Endothelial cell of umbilical vein (primary cell): ENCODE measurements at regions not wholly inside any gene's neighbourhood (a gene's known extent, or its start where the extent isn't known, plus 50 kb on each side); places are given as distances from the start of the nearest gene placed in this dataset.

Experiments used
- BruUV-seq: library from RNA; stranded (reverse); fragments of 400-500 nt; replicated peaks from 2 replicates; lab custom pipeline; 2021; lab: Mats Ljungman, UMichigan
- CTCF ChIA-PET: fragments of 300-600, 350-600 bp; sonication (Branson Sonifier 250); formaldehyde crosslinking; loops from one replicate; lab custom pipeline; 2021; ENCODE audit warnings: antibody characterized with exemption, inconsistent platforms; lab: Charles Lee
- POLR2A ChIA-PET: fragments of 300-600, 350-600 bp; sonication (Branson Sonifier 250); formaldehyde crosslinking; loops from one replicate; lab custom pipeline; 2021; ENCODE audit warnings: antibody characterized with exemption, inconsistent platforms; lab: Charles Lee
- DNase-seq: peaks from one replicate; pipeline ENCODE4 v3.0.0-alpha.2; 2011; ENCODE audit warnings: low read depth, low spot score
- FAIRE-seq: peaks from 2 replicates; lab custom pipeline; 2011; peaks lifted over from hg19 to GRCh38; lab: Jason Lieb, UNC
- H2AFZ ChIP-seq: 2 replicates; pipeline ENCODE4 v1.6.0; 2012; ENCODE audit warnings: low read depth, low read length, control low read depth, inconsistent platforms
- H3K27ac ChIP-seq: 2 replicates; pipeline ENCODE4 v1.5.1; 2011; ENCODE audit warnings: low read depth, mild to moderate bottlenecking, control low read depth, low read length, moderate library complexity; ENCODE audit not compliant: insufficient read depth
- H3K27me3 ChIP-seq, 2 experiments: 2 replicates each; pipeline versions ENCODE4 v1.6.0 to v1.6.1; 2011; ENCODE audit warnings: low read length in 2 of 2, mixed read lengths in 1 of 2; ENCODE audit not compliant: control insufficient read depth in 2 of 2, insufficient read depth in 2 of 2
- H3K36me3 ChIP-seq, 2 experiments: 2 replicates in 1 of 2; 3 replicates in 1 of 2; pipeline ENCODE4 v1.5.1; 2011; ENCODE audit warnings: low read length in 2 of 2, mild to moderate bottlenecking in 1 of 2, moderate library complexity in 1 of 2; ENCODE audit not compliant: control insufficient read depth in 2 of 2, insufficient read depth in 2 of 2; ENCODE audit errors: extremely low read depth in 1 of 2
- H3K4me1 ChIP-seq: 3 replicates; pipeline ENCODE4 v1.5.1; 2011; ENCODE audit warnings: mild to moderate bottlenecking, low read length; ENCODE audit not compliant: control insufficient read depth, insufficient read depth; ENCODE audit errors: extremely low read depth
- H3K4me2 ChIP-seq: 2 replicates; pipeline ENCODE4 v1.6.1; 2011; ENCODE audit warnings: low read length, control low read depth, mixed read lengths; ENCODE audit not compliant: insufficient read depth
- H3K4me3 ChIP-seq, 3 experiments: fragments of 200-600 bp in 1 of 3; sonication (generic), shearing (Covaris generic) in 1 of 3; replicated peaks in 1 of 3; 2 replicates each; pipeline ENCODE4 v1.5.1; 2011 to 2016; ENCODE audit warnings: control low read depth in 3 of 3, low read length in 3 of 3, mild to moderate bottlenecking in 2 of 3, inconsistent platforms in 1 of 3, low read depth in 1 of 3, moderate library complexity in 1 of 3; ENCODE audit not compliant: insufficient read depth in 1 of 3
- H3K79me2 ChIP-seq: 2 replicates; pipeline ENCODE4 v1.6.0; 2012; ENCODE audit warnings: low read length, inconsistent platforms; ENCODE audit not compliant: control insufficient read depth, insufficient read depth
- H3K9ac ChIP-seq: replicated peaks from 2 replicates; pipeline ENCODE3; 2011; ENCODE audit warnings: low read length, control low read depth; ENCODE audit not compliant: insufficient read depth; ENCODE audit errors: extremely low read depth
- H3K9me1 ChIP-seq: replicated peaks from 3 replicates; pipeline ENCODE4 v1.6.0; 2011; ENCODE audit warnings: mild to moderate bottlenecking, low read length; ENCODE audit not compliant: control insufficient read depth, insufficient read depth; ENCODE audit errors: extremely low read depth
- H3K9me3 ChIP-seq: replicated peaks from 2 replicates; pipeline ENCODE4 v1.5.1; 2012; ENCODE audit warnings: low read length, inconsistent platforms; ENCODE audit not compliant: control insufficient read depth, insufficient read depth
- H4K20me1 ChIP-seq: replicated peaks from 2 replicates; pipeline ENCODE3; 2011; ENCODE audit warnings: mild to moderate bottlenecking, low read length; ENCODE audit not compliant: control insufficient read depth, insufficient read depth; ENCODE audit errors: extremely low read depth
- EZH2 ChIP-seq: IDR thresholded peaks from 2 replicates; pipeline ENCODE4 v1.6.1; 2012; ENCODE audit warnings: borderline replicate concordance, low read depth, mild to moderate bottlenecking, moderate library complexity, low read length, inconsistent platforms; ENCODE audit not compliant: severe bottlenecking
- FOS ChIP-seq: IDR thresholded peaks from 2 replicates; pipeline ENCODE4 v1.6.1; 2011; ENCODE audit warnings: mild to moderate bottlenecking, low read length, moderate library complexity, borderline replicate concordance; ENCODE audit not compliant: insufficient read depth
- GATA2 ChIP-seq: IDR thresholded peaks from 2 replicates; pipeline ENCODE4 v1.7.0; 2011; ENCODE audit warnings: low read depth, mild to moderate bottlenecking, moderate library complexity, mixed read lengths, low read length; ENCODE audit not compliant: insufficient read length, insufficient read depth
- JUN ChIP-seq: IDR thresholded peaks from 2 replicates; pipeline ENCODE4 v1.6.1; 2011; ENCODE audit warnings: borderline replicate concordance, low read depth; ENCODE audit not compliant: insufficient read length, insufficient read depth
- MAX ChIP-seq: IDR thresholded peaks from 2 replicates; pipeline ENCODE4 v1.6.1; 2011; ENCODE audit not compliant: insufficient read depth, insufficient read length
- MYC ChIP-seq: IDR thresholded peaks from one replicate; pipeline ENCODE4 v1.6.1; 2011; ENCODE audit warnings: mild to moderate bottlenecking, low read depth, low read length
- POLR2A ChIP-seq: IDR thresholded peaks from 2 replicates; pipeline ENCODE4 v1.6.1; 2012; ENCODE audit warnings: low read depth, mild to moderate bottlenecking, control low read depth, low read length
- POLR2AphosphoS5 ChIP-seq: IDR thresholded peaks from 2 replicates; pipeline ENCODE4 v1.6.1; 2012; ENCODE audit warnings: low read depth, mild to moderate bottlenecking, control low read depth, low read length, moderate library complexity; ENCODE audit not compliant: insufficient read depth
- dilution Hi-C: fragments of 300-500 bp; cut with MboI; formaldehyde crosslinking; loops from one replicate; pipeline ENCODE4 v1.15.0; 2019; ENCODE audit warnings: low sequenced_read_pairs; ENCODE audit not compliant: extremely low pct_ligation_motif_present
- intact Hi-C: fragments of 100-400 bp; cut with micrococcal nuclease; formaldehyde crosslinking; loops from one replicate; pipeline ENCODE4 v1.10.0; 2022
- TF ChIP-seq, protein P1 (sequence below), 2 donors: IDR thresholded peaks; 1 replicate in 1 of 2; 2 replicates in 1 of 2; pipeline ENCODE4 v1.5.1; 2011; ENCODE audit warnings: low read length in 2 of 2, mild to moderate bottlenecking in 2 of 2, moderate library complexity in 2 of 2, control low read depth in 1 of 2, inconsistent platforms in 1 of 2, low read depth in 1 of 2; ENCODE audit not compliant: insufficient read depth in 1 of 2; ENCODE audit errors: extremely low read depth in 1 of 2

DNA sequence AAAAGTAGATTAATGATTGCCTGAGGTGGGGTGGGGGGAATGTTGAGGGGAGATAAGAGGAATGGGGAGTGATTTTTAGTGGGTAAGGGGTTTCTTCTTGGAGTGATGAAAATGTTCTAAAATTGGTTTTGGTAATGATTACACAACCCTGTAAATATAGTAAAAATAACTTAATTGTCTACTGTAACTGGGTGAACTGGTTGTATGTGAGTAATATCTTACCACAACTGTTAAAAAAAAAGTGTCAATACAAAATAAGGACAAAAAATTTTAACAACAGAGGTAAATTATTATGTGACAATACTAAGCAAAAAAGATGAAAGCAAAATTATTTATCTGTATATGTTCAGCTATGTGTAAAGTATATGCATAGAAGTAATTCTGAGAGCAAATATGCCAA lies 86.3 kb upstream of the RASSF8 start:
- Histone ChIP-seq H4K20me1 (no peaks in the 10 kb centered on the region), H3K36me3 (no peaks in the 10 kb centered on the region), H3K27me3 (no peaks in the 10 kb centered on the region), H2AFZ (no peak overlapping the region), H3K4me1 (no peaks in the 10 kb centered on the region), H3K4me2 (no peak overlapping the region), H3K79me2 (no peaks in the 10 kb centered on the region), H3K9ac (no peak overlapping the region), H3K9me1 (no peaks in the 10 kb centered on the region), H3K9me3 (no peaks in the 10 kb centered on the region), H3K4me3 (no peak overlapping the region), H3K27ac (no peak overlapping the region)
- no TSS peak for BruUV-seq
- ChIA-PET POLR2A (no interaction called here), CTCF (no interaction called here)
- TF ChIP-seq POLR2A = no peak
- TF ChIP-seq POLR2AphosphoS5 = no peak
- no peak for TF ChIP-seq FOS
- TF ChIP-seq, protein P1, sequence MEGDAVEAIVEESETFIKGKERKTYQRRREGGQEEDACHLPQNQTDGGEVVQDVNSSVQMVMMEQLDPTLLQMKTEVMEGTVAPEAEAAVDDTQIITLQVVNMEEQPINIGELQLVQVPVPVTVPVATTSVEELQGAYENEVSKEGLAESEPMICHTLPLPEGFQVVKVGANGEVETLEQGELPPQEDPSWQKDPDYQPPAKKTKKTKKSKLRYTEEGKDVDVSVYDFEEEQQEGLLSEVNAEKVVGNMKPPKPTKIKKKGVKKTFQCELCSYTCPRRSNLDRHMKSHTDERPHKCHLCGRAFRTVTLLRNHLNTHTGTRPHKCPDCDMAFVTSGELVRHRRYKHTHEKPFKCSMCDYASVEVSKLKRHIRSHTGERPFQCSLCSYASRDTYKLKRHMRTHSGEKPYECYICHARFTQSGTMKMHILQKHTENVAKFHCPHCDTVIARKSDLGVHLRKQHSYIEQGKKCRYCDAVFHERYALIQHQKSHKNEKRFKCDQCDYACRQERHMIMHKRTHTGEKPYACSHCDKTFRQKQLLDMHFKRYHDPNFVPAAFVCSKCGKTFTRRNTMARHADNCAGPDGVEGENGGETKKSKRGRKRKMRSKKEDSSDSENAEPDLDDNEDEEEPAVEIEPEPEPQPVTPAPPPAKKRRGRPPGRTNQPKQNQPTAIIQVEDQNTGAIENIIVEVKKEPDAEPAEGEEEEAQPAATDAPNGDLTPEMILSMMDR (IDR thresholded peaks at IDR 0.05; ENCODE audit: extremely low read depth in 1 of 2, insufficient read depth in 1 of 2, low read depth in 1 of 2, low read length in 2 of 2) = no peak
- no peak for TF ChIP-seq MYC
- TF ChIP-seq JUN = no peak
- TF ChIP-seq GATA2 = no peak
- no peak for TF ChIP-seq EZH2
- no peak for TF ChIP-seq MAX
- DNase-seq = no peak
- intact Hi-C loops (no loop called here), dilution Hi-C loops (no loop called here)
- no peak for FAIRE-seq
